Lower leg skin (tissue), 3 donors: ENCODE measurements at regions not wholly inside any gene's neighbourhood (a gene's known extent, or its start where the extent isn't known, plus 50 kb on each side); places are given as distances from the start of the nearest gene placed in this dataset.

Experiments used
- POLR2A ChIP-seq, 2 donors: fragments of 450-650 bp; IDR thresholded peaks; one replicate each; pipeline ENCODE4 v1.6.1; 2016 to 2017; ENCODE audit warnings: antibody characterized with exemption in 2 of 2, mild to moderate bottlenecking in 1 of 2, moderate library complexity in 1 of 2
- TF ChIP-seq, protein P1 (sequence below), 3 donors: fragments of 450-650 bp; IDR thresholded peaks; one replicate each; pipeline ENCODE4 v1.5.1; 2016; ENCODE audit warnings: antibody characterized with exemption in 3 of 3, mild to moderate bottlenecking in 3 of 3, moderate library complexity in 2 of 3

DNA sequence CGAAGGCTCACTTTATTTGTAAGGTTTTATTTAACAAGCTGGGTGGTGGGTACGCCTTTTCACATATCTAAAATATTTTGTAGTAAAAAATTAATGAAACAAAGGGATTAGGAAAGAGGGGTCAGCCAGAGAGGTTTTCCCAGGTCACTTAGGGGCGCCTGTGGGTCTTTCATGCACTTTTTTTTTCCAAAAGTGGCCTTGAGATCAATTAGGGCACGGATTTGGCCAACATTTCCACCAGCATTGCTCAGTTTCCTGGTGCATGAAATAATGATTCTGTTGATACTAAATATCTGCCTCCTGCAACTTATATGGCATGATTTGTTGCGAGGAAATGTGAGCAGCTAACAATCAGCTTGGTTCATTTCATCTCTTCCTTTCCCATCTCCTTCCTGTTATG is 67.6 kb upstream of the ZCCHC2 start:
- TF ChIP-seq, protein P1, sequence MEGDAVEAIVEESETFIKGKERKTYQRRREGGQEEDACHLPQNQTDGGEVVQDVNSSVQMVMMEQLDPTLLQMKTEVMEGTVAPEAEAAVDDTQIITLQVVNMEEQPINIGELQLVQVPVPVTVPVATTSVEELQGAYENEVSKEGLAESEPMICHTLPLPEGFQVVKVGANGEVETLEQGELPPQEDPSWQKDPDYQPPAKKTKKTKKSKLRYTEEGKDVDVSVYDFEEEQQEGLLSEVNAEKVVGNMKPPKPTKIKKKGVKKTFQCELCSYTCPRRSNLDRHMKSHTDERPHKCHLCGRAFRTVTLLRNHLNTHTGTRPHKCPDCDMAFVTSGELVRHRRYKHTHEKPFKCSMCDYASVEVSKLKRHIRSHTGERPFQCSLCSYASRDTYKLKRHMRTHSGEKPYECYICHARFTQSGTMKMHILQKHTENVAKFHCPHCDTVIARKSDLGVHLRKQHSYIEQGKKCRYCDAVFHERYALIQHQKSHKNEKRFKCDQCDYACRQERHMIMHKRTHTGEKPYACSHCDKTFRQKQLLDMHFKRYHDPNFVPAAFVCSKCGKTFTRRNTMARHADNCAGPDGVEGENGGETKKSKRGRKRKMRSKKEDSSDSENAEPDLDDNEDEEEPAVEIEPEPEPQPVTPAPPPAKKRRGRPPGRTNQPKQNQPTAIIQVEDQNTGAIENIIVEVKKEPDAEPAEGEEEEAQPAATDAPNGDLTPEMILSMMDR (IDR thresholded peaks at IDR 0.05) = no peak
- TF ChIP-seq POLR2A (IDR thresholded peaks at IDR 0.05) = no peak
